ENCODE measurements at regions not wholly inside any gene's neighbourhood (a gene's known extent, or its start where the extent isn't known, plus 50 kb on each side); places are given as distances from the start of the nearest gene placed in this dataset.

DNA sequence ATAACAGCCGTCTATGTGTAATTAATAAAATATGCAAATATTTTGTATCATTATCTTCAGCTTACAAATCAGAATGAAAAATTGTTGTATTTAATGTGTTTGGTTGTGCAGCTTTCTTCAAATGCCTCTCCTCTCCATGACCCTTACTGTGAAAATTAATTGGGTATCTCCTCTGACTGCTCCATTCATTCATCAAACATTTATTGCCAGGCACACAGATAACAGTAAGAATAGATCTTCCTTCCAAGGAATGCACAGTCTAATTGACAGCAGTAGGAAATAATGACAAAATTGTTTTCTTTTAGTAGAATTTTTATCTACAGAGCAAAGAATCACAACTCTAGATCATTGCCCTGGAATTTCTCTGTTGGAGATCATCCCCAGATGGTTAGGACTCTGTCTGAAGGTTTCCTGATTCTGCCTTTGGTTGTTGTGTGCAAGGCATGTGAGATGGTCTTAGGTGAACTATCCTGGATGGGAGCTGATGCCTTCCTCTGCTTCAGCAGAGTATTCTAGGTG, 395.0 kb upstream of the FAT1 start:
- H3F3A ChIP-seq (ENCODE audit: insufficient read depth), result no peaks in the 10 kb centered on the region
- no peak overlapping the region for H2AFZ ChIP-seq (ENCODE audit: low read depth, low read length, severe bottlenecking)
- H4K20me1 ChIP-seq (ENCODE audit: low read depth, low read length), result no peaks in the 10 kb centered on the region
- TF ChIP-seq, protein P1, sequence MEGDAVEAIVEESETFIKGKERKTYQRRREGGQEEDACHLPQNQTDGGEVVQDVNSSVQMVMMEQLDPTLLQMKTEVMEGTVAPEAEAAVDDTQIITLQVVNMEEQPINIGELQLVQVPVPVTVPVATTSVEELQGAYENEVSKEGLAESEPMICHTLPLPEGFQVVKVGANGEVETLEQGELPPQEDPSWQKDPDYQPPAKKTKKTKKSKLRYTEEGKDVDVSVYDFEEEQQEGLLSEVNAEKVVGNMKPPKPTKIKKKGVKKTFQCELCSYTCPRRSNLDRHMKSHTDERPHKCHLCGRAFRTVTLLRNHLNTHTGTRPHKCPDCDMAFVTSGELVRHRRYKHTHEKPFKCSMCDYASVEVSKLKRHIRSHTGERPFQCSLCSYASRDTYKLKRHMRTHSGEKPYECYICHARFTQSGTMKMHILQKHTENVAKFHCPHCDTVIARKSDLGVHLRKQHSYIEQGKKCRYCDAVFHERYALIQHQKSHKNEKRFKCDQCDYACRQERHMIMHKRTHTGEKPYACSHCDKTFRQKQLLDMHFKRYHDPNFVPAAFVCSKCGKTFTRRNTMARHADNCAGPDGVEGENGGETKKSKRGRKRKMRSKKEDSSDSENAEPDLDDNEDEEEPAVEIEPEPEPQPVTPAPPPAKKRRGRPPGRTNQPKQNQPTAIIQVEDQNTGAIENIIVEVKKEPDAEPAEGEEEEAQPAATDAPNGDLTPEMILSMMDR (IDR thresholded peaks at IDR 0.05; ENCODE audit: insufficient read depth, low read length, poor library complexity, severe bottlenecking), result no peak
- no peak for TF ChIP-seq EZH2phosphoT487 (conservative IDR thresholded peaks at IDR 0.05; ENCODE audit: low read length)
- no peaks in the 10 kb centered on the region; the same call in 1 of the 2 replicates for H3K9me3 ChIP-seq (ENCODE audit: insufficient read depth, low read length)
- no peak overlapping the region for H3K4me2 ChIP-seq (ENCODE audit: low read depth, low read length, poor library complexity, severe bottlenecking)
- H3K79me2 ChIP-seq (ENCODE audit: insufficient read depth, low read length), result no peaks in the 10 kb centered on the region
- H3K27ac ChIP-seq (ENCODE audit: low read depth, low read length), result no peak overlapping the region
- no peaks in the 10 kb centered on the region for H3K27me3 ChIP-seq (ENCODE audit: low read length)
- no peak overlapping the region for H3K9ac ChIP-seq (ENCODE audit: low read length)
- H3K4me3 ChIP-seq (ENCODE audit: insufficient read depth, low read length, poor library complexity, severe bottlenecking), result no peak overlapping the region
- no peaks in the 10 kb centered on the region for H3K36me3 ChIP-seq (ENCODE audit: low read length)
- no peaks in the 10 kb centered on the region for H3K9me2 ChIP-seq (replicated peaks; ENCODE audit: insufficient read depth, low read length)

DNA sequence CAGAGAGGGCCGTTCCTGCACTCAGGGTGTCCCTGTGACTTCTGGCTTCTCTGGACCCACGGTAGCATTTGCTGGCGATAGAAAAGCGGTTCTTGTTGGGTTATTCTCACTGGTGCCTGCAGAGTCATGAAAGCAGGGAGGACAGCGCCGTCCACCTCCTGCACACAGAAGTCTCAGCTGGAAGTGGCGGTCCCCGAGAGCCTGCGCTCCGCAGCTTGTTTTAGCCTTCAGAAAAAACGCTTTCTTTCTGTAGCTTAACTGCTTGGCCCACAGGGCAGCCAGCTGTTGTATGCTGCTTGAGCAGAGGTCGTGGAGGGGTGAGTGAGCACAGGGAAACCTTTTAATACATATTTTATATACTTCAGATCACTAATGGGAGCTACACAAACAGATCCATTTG, 400.7 kb upstream of the FAT1 start:
- no peaks in the 10 kb centered on the region for H3K79me2 ChIP-seq (ENCODE audit: insufficient read depth, low read length)
- no peak overlapping the region for H3K27ac ChIP-seq (ENCODE audit: low read depth, low read length)
- no peaks in the 10 kb centered on the region for H4K20me1 ChIP-seq (ENCODE audit: low read depth, low read length)
- H3K4me3 ChIP-seq (ENCODE audit: insufficient read depth, low read length, poor library complexity, severe bottlenecking), result no peak overlapping the region
- H3K4me2 ChIP-seq (ENCODE audit: low read depth, low read length, poor library complexity, severe bottlenecking), result no peak overlapping the region
- TF ChIP-seq, protein P1 (IDR thresholded peaks at IDR 0.05; ENCODE audit: insufficient read depth, low read length, poor library complexity, severe bottlenecking), result no peak
- TF ChIP-seq EZH2phosphoT487 (conservative IDR thresholded peaks at IDR 0.05; ENCODE audit: low read length), result no peak
- H3K9ac ChIP-seq (ENCODE audit: low read length), result no peak overlapping the region
- no peaks in the 10 kb centered on the region for H3K9me2 ChIP-seq (replicated peaks; ENCODE audit: insufficient read depth, low read length)
- no peaks in the 10 kb centered on the region for H3F3A ChIP-seq (ENCODE audit: insufficient read depth)
- H3K27me3 ChIP-seq (ENCODE audit: low read length), result no peaks in the 10 kb centered on the region
- no peak overlapping the region for H2AFZ ChIP-seq (ENCODE audit: low read depth, low read length, severe bottlenecking)
- H3K9me3 ChIP-seq (ENCODE audit: insufficient read depth, low read length), result no peaks in the 10 kb centered on the region
- no peaks in the 10 kb centered on the region for H3K36me3 ChIP-seq (ENCODE audit: low read length)

DNA sequence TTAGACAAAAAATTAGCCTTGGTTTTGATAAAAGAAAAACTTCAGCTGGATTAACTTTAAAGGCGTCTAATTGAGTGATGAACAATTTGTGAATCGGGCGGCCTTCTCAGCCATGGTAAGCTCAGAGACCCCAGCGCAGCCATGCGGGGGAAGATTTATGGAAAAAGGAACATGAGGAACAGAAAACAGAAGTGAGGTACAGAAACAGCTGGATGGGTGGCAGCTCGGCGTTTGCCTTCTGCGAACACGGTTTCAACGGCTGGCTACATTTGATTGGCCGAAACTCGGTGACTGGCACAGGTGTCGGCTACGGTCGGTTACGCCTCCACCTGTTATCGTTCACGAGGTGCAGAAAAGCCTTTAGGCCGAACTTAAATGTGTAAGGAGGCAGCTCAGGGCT, 401.4 kb upstream of the FAT1 start:
- TF ChIP-seq EZH2phosphoT487 (conservative IDR thresholded peaks at IDR 0.05; ENCODE audit: low read length), result no peak
- TF ChIP-seq, protein P1 (IDR thresholded peaks at IDR 0.05; ENCODE audit: insufficient read depth, low read length, poor library complexity, severe bottlenecking), result no peak
- Histone ChIP-seq H3K27me3 (ENCODE audit: low read length) (no peaks in the 10 kb centered on the region), H3K9ac (ENCODE audit: low read length) (no peak overlapping the region), H3K27ac (ENCODE audit: low read depth, low read length) (no peak overlapping the region), H3F3A (ENCODE audit: insufficient read depth) (no peaks in the 10 kb centered on the region), H3K36me3 (ENCODE audit: low read length) (no peaks in the 10 kb centered on the region), H2AFZ (ENCODE audit: low read depth, low read length, severe bottlenecking) (no peak overlapping the region), H3K4me2 (ENCODE audit: low read depth, low read length, poor library complexity, severe bottlenecking) (no peak overlapping the region), H4K20me1 (ENCODE audit: low read depth, low read length) (no peaks in the 10 kb centered on the region), H3K79me2 (ENCODE audit: insufficient read depth, low read length) (no peaks in the 10 kb centered on the region), H3K9me2 (replicated peaks; ENCODE audit: insufficient read depth, low read length) (no peaks in the 10 kb centered on the region), H3K4me3 (ENCODE audit: insufficient read depth, low read length, poor library complexity, severe bottlenecking) (no peak overlapping the region), H3K9me3 (ENCODE audit: insufficient read depth, low read length) (no peaks in the 10 kb centered on the region)

All from SU-DHL-6 (cell line).